ENCODE measurements at regions not wholly inside any gene's neighbourhood (a gene's known extent, or its start where the extent isn't known, plus 50 kb on each side); places are given as distances from the start of the nearest gene placed in this dataset.

- Histone ChIP-seq H3K9me3 (ENCODE audit: control insufficient read depth, low read length) (no peaks in the 10 kb centered on the region), H3K4me3 (ENCODE audit: extremely low read depth, insufficient read depth, low read length, poor library complexity, severe bottlenecking) (no peak overlapping the region), H3K4me1 (ENCODE audit: control insufficient read depth, insufficient read depth, low read length, poor library complexity, severe bottlenecking) (peaks cover 3% of the 10 kb centered on the region), H3K27ac (ENCODE audit: low read depth, low read length, severe bottlenecking) (no peak overlapping the region), H3K36me3 (ENCODE audit: control insufficient read depth, insufficient read depth, low read length) (no peaks in the 10 kb centered on the region)
- 89 to 94% methylated on average over 4 of the region's 5 CpGs for WGBS, 2 experiments (ENCODE audit: insufficient coverage in 2 of 2)
Observed at GRCh38 chr2:101551336-101551888, 76.5 kb upstream of the RFX8 start.

- Histone ChIP-seq H3K9me3 (ENCODE audit: control insufficient read depth, low read length) (no peaks in the 10 kb centered on the region), H3K27ac (ENCODE audit: low read depth, low read length, severe bottlenecking) (no peak overlapping the region), H3K4me3 (ENCODE audit: extremely low read depth, insufficient read depth, low read length, poor library complexity, severe bottlenecking) (no peak overlapping the region), H3K36me3 (ENCODE audit: control insufficient read depth, insufficient read depth, low read length) (no peaks in the 10 kb centered on the region), H3K4me1 (ENCODE audit: control insufficient read depth, insufficient read depth, low read length, poor library complexity, severe bottlenecking) (peaks cover 3% of the 10 kb centered on the region)
- WGBS, 2 experiments (ENCODE audit: insufficient coverage in 2 of 2): 73 to 96% methylated on average over 2 of the region's 3 CpGs
Observed at GRCh38 chr2:101550555-101550954, 75.6 kb upstream of the RFX8 start.

- H3K27ac ChIP-seq (ENCODE audit: low read depth, low read length, severe bottlenecking): no peak overlapping the region
- H3K9me3 ChIP-seq (ENCODE audit: control insufficient read depth, low read length): no peaks in the 10 kb centered on the region
- peaks cover 3% of the 10 kb centered on the region for H3K4me1 ChIP-seq (ENCODE audit: control insufficient read depth, insufficient read depth, low read length, poor library complexity, severe bottlenecking)
- H3K4me3 ChIP-seq (ENCODE audit: extremely low read depth, insufficient read depth, low read length, poor library complexity, severe bottlenecking): no peak overlapping the region
- 71 to 100% methylated on average over 1 of the region's 1 CpG for WGBS, 2 experiments (ENCODE audit: insufficient coverage in 2 of 2)
- no peaks in the 10 kb centered on the region for H3K36me3 ChIP-seq (ENCODE audit: control insufficient read depth, insufficient read depth, low read length)
Observed at GRCh38 chr2:101549371-101549770, 74.5 kb upstream of the RFX8 start.

GRCh38 chr2:101546376-101547058 lies 71.6 kb upstream of the RFX8 start:
- no peaks in the 10 kb centered on the region for H3K36me3 ChIP-seq (ENCODE audit: control insufficient read depth, insufficient read depth, low read length)
- H3K4me1 ChIP-seq (ENCODE audit: control insufficient read depth, insufficient read depth, low read length, poor library complexity, severe bottlenecking): peaks cover 3% of the 10 kb centered on the region
- H3K9me3 ChIP-seq (ENCODE audit: control insufficient read depth, low read length): no peaks in the 10 kb centered on the region
- 80% methylated on average over 1 of the region's 2 CpGs; no CpG with 5 or more reads in 1 of the 2 experiments for WGBS, 2 experiments (ENCODE audit: insufficient coverage in 2 of 2)
- H3K27ac ChIP-seq (ENCODE audit: low read depth, low read length, severe bottlenecking): no peak overlapping the region
- no peak overlapping the region for H3K4me3 ChIP-seq (ENCODE audit: extremely low read depth, insufficient read depth, low read length, poor library complexity, severe bottlenecking)

- no peak overlapping the region for H3K4me3 ChIP-seq (ENCODE audit: extremely low read depth, insufficient read depth, low read length, poor library complexity, severe bottlenecking)
- no peak overlapping the region for H3K27ac ChIP-seq (ENCODE audit: low read depth, low read length, severe bottlenecking)
- no peaks in the 10 kb centered on the region for H3K36me3 ChIP-seq (ENCODE audit: control insufficient read depth, insufficient read depth, low read length)
- no peaks in the 10 kb centered on the region for H3K4me1 ChIP-seq (ENCODE audit: control insufficient read depth, insufficient read depth, low read length, poor library complexity, severe bottlenecking)
- H3K9me3 ChIP-seq (ENCODE audit: control insufficient read depth, low read length): no peaks in the 10 kb centered on the region
Observed at GRCh38 chr2:101545950-101546349, 71.0 kb upstream of the RFX8 start.

- Histone ChIP-seq H3K4me3 (ENCODE audit: extremely low read depth, insufficient read depth, low read length, poor library complexity, severe bottlenecking) (no peak overlapping the region), H3K36me3 (ENCODE audit: control insufficient read depth, insufficient read depth, low read length) (no peaks in the 10 kb centered on the region), H3K27ac (ENCODE audit: low read depth, low read length, severe bottlenecking) (no peak overlapping the region), H3K4me1 (ENCODE audit: control insufficient read depth, insufficient read depth, low read length, poor library complexity, severe bottlenecking) (no peaks in the 10 kb centered on the region), H3K9me3 (ENCODE audit: control insufficient read depth, low read length) (no peaks in the 10 kb centered on the region)
- 93 to 94% methylated on average over 2 of the region's 3 CpGs for WGBS, 2 experiments (ENCODE audit: insufficient coverage in 2 of 2)
Observed at GRCh38 chr2:101540518-101540917, 65.6 kb upstream of the RFX8 start.

- H3K27ac ChIP-seq (ENCODE audit: low read depth, low read length, severe bottlenecking): no peak overlapping the region
- no peaks in the 10 kb centered on the region for H3K4me1 ChIP-seq (ENCODE audit: control insufficient read depth, insufficient read depth, low read length, poor library complexity, severe bottlenecking)
- H3K9me3 ChIP-seq (ENCODE audit: control insufficient read depth, low read length): no peaks in the 10 kb centered on the region
- H3K36me3 ChIP-seq (ENCODE audit: control insufficient read depth, insufficient read depth, low read length): no peaks in the 10 kb centered on the region
- no peak overlapping the region for H3K4me3 ChIP-seq (ENCODE audit: extremely low read depth, insufficient read depth, low read length, poor library complexity, severe bottlenecking)
- WGBS, 2 experiments (ENCODE audit: insufficient coverage in 2 of 2): no CpG with 5 or more reads among the region's 3 CpGs
Observed at GRCh38 chr2:101538076-101538475, 63.2 kb upstream of the RFX8 start.

- Histone ChIP-seq H3K36me3 (ENCODE audit: control insufficient read depth, insufficient read depth, low read length) (no peaks in the 10 kb centered on the region), H3K9me3 (ENCODE audit: control insufficient read depth, low read length) (no peaks in the 10 kb centered on the region), H3K4me3 (ENCODE audit: extremely low read depth, insufficient read depth, low read length, poor library complexity, severe bottlenecking) (no peak overlapping the region), H3K4me1 (ENCODE audit: control insufficient read depth, insufficient read depth, low read length, poor library complexity, severe bottlenecking) (no peaks in the 10 kb centered on the region), H3K27ac (ENCODE audit: low read depth, low read length, severe bottlenecking) (peak overlapping the region; percentile 26)
- WGBS, 2 experiments (ENCODE audit: insufficient coverage in 2 of 2): 76% methylated on average over 5 to 9 of the region's 9 CpGs
Observed at GRCh38 chr2:101534149-101534611, 59.3 kb upstream of the RFX8 start.

- Histone ChIP-seq H3K4me1 (ENCODE audit: control insufficient read depth, insufficient read depth, low read length, poor library complexity, severe bottlenecking) (no peaks in the 10 kb centered on the region), H3K9me3 (ENCODE audit: control insufficient read depth, low read length) (no peaks in the 10 kb centered on the region), H3K4me3 (ENCODE audit: extremely low read depth, insufficient read depth, low read length, poor library complexity, severe bottlenecking) (no peak overlapping the region), H3K27ac (ENCODE audit: low read depth, low read length, severe bottlenecking) (peak overlapping the region; percentile 26), H3K36me3 (ENCODE audit: control insufficient read depth, insufficient read depth, low read length) (no peaks in the 10 kb centered on the region)
- 50 to 52% methylated on average over 2 to 10 of the region's 10 CpGs for whole genome bisulfite sequencing, 2 experiments (ENCODE audit: insufficient coverage in 2 of 2)
Observed at GRCh38 chr2:101533561-101534148, 58.7 kb upstream of the RFX8 start.

- WGBS, 2 experiments (ENCODE audit: insufficient coverage in 2 of 2): 77 to 90% methylated on average over 2 of the region's 4 CpGs
- no peaks in the 10 kb centered on the region for H3K36me3 ChIP-seq (ENCODE audit: control insufficient read depth, insufficient read depth, low read length)
- no peak overlapping the region for H3K27ac ChIP-seq (ENCODE audit: low read depth, low read length, severe bottlenecking)
- no peaks in the 10 kb centered on the region for H3K9me3 ChIP-seq (ENCODE audit: control insufficient read depth, low read length)
- no peaks in the 10 kb centered on the region for H3K4me1 ChIP-seq (ENCODE audit: control insufficient read depth, insufficient read depth, low read length, poor library complexity, severe bottlenecking)
- no peak overlapping the region for H3K4me3 ChIP-seq (ENCODE audit: extremely low read depth, insufficient read depth, low read length, poor library complexity, severe bottlenecking)
Observed at GRCh38 chr2:101528501-101528900, 53.6 kb upstream of the RFX8 start.

GRCh38 chr2:101524806-101525430 lies 50.0 kb upstream of the RFX8 start:
- H3K4me1 ChIP-seq (ENCODE audit: control insufficient read depth, insufficient read depth, low read length, poor library complexity, severe bottlenecking): peaks cover 2% of the 10 kb centered on the region
- H3K36me3 ChIP-seq (ENCODE audit: control insufficient read depth, insufficient read depth, low read length): no peaks in the 10 kb centered on the region
- no peak overlapping the region for H3K27ac ChIP-seq (ENCODE audit: low read depth, low read length, severe bottlenecking)
- H3K4me3 ChIP-seq (ENCODE audit: extremely low read depth, insufficient read depth, low read length, poor library complexity, severe bottlenecking): no peak overlapping the region
- 96% methylated on average over 3 to 4 of the region's 6 CpGs for WGBS, 2 experiments (ENCODE audit: insufficient coverage in 2 of 2)
- H3K9me3 ChIP-seq (ENCODE audit: control insufficient read depth, low read length): no peaks in the 10 kb centered on the region

Measured in mesodermal cell (in vitro differentiated cells).